ENCODE measurements at regions not wholly inside any gene's neighbourhood (a gene's known extent, or its start where the extent isn't known, plus 50 kb on each side); places are given as distances from the start of the nearest gene placed in this dataset.
A peak's percentile ranks its signal among the peaks of the same experiment; 100 is the strongest.
"Not testable (repeated sequence)": the region's sequence is repeated elsewhere in the genome, so short reads cannot be mapped to it uniquely, and the experiment has no call there.

- no peak for DNase-seq (ENCODE audit: low spot score)
These were observed 466.7 kb upstream of the MYT1L start for GRCh38 chr2:2797797-2798196.

GRCh38 chr2:2796207-2796606 lies 465.1 kb upstream of the MYT1L start:
- DNase-seq (ENCODE audit: low spot score), result no peak

- no peak for DNase-seq (ENCODE audit: low spot score)
These were observed 464.5 kb upstream of the MYT1L start for GRCh38 chr2:2795438-2796091.

DNA sequence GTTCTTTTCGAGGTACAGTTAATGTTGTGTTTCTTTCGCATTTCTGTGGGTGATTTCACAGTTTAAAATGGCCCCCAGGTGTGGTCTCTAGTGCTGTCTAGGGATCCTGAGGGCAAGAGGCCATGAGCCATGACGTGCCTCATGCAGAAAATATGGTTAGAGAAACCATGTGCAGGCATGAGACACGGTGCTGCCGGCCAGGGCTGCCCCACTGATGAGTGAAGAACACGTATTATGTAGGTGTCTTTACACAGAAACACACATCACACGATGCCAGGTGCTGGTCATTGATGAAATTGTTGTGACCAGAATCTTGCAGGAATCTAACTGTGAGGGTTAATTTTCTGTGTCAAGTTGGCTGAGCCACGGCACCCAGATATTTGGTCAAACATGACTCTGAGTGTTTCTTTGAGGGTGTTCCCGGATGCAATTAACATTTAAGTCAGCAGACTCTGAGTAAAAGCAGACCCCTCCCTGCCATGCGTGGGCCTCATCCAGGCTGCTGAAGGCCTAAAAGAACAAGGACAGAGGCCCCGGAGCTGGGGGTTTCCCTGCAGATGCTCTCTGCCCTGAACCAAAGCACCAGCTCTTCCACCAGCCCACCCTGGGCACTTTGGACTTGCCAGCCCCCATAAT lies 463.0 kb upstream of the MYT1L start:
- no peak for DNase-seq (ENCODE audit: low spot score)

DNA sequence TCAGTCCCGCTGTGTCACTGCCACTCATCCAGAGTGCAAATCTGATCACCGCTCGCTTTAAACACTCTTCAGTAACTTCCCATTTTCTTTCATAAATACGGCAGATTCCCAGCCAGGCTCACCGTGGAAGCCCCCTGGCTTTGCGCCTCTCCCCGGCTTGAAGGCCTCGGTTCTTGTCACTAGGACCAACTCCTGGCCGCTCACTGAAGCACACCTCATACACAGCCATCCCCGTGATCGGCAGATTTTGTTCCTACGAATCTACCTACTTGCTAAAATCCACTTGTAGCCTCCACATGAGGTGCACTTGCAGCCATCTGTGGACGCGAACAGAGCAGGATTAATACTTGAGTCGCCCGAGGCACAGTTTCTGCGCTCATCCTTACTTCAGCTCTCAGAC lies 462.4 kb upstream of the MYT1L start:
- no peak for DNase-seq (ENCODE audit: low spot score)

GRCh38 chr2:2791606-2792005 lies 460.5 kb upstream of the MYT1L start:
- DNase-seq (ENCODE audit: low spot score), result no peak

DNA sequence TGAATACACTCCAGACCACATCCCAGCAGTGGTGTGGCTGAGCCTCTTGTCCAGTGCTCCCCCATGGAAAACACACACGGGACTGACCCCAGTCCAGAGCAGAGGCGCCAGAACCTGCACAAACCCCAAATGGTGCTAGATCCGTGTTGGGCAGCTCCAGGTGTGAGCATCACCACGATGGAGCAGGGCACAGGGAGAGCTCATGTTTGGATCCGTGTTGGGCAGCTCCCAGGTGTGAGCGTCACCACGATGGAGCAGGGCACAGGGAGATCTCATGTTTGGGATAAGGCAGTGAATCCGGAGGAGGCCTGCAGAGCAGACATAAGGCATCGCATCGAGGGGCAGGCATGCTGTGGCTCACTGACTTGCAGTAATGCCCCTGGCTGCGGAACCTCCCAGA lies 460.0 kb upstream of the MYT1L start:
- no peak for DNase-seq (ENCODE audit: low spot score)

DNA sequence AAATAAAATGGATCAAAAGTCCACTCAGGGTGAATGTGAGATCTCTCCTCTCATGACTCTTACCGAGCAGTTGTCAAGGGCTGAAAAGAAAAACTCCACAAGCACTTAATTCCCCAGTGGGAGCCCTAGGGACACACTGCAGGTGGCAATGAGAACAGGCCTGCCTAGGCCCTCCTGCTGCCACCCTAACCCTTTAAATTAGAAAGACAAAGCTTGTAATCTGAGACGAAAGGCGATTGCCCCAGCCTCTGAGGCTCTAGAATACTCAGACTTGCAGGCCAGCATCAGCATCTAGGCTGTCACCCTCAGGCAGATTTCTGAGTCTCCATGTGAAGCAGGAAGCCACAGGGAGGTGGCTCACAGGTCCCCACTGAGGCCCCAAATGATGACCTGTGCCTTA lies 457.0 kb upstream of the MYT1L start:
- peak; percentile 73 for DNase-seq (ENCODE audit: low spot score)

DNA sequence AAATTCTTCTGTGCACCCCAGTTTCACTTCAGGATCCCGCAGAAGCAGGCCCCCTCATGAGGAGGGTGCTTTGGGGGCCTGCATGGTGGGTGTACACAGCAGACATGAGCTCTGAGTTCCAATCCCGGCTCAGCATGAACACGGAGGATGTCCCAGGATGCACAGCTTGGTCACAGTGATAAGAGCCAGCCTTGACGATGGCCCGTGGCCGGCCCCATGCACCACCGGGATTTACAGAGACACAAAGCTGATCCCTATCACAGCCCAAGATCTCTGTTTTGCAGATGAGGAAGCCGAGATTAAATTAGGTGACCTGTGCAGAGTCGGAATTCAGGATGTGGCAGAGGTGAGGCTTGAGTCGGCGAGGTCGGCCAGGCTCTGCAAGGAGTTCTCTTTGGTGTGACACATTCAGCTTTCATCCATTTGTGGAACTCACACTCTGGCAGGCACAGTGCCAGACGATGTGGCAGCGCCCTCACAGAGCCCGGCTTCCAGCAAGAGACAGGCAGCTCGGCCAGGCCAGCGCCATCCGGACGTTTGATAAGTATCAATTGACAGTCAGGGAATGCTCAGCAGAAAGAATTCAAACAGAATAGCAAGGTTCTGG lies 456.3 kb upstream of the MYT1L start:
- DNase-seq (ENCODE audit: low spot score), result no peak

GRCh38 chr2:2782007-2782406 lies 450.9 kb upstream of the MYT1L start:
- DNase-seq (ENCODE audit: low spot score), result no peak

DNA sequence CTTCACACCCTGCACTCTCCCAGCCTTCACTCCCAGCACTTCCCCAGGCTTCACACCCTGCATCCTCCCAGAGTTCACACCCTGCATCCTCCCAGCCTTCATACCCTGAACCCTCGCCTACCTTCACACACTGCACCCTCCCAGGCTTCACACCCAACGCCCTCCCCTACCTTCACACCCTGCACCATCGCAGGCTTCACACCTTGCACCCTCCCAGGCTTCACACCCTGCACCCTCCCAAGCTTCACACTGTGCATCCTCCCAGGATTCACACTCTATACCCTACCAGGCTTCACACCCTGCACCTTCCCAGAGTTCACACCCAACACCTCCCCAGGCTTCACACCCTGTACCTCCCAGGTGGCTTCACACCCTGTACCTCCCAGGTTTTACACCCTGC lies 448.7 kb upstream of the MYT1L start:
- no peak for DNase-seq (ENCODE audit: low spot score)

- no peak for DNase-seq (ENCODE audit: low spot score)
These were observed 446.8 kb upstream of the MYT1L start for GRCh38 chr2:2777876-2778275.

- DNase-seq (ENCODE audit: low spot score), result no peak
These were observed 446.1 kb upstream of the MYT1L start for GRCh38 chr2:2777213-2777612.

GRCh38 chr2:2775018-2775417 lies 443.9 kb upstream of the MYT1L start:
- no peak for DNase-seq (ENCODE audit: low spot score)

GRCh38 chr2:2773692-2774091 lies 442.6 kb upstream of the MYT1L start:
- no peak for DNase-seq (ENCODE audit: low spot score)

GRCh38 chr2:2773080-2773479 lies 442.0 kb upstream of the MYT1L start:
- DNase-seq (ENCODE audit: low spot score), result not testable (repeated sequence)

GRCh38 chr2:2771721-2772411 lies 440.8 kb upstream of the MYT1L start:
- no peak for DNase-seq (ENCODE audit: low spot score)

GRCh38 chr2:2769481-2770431 lies 438.7 kb upstream of the MYT1L start:
- no peak for DNase-seq (ENCODE audit: low spot score)

GRCh38 chr2:2768476-2768875 lies 437.4 kb upstream of the MYT1L start:
- no peak for DNase-seq (ENCODE audit: low spot score)

- DNase-seq (ENCODE audit: low spot score), result no peak
These were observed 436.8 kb upstream of the MYT1L start for GRCh38 chr2:2767837-2768236.

DNA sequence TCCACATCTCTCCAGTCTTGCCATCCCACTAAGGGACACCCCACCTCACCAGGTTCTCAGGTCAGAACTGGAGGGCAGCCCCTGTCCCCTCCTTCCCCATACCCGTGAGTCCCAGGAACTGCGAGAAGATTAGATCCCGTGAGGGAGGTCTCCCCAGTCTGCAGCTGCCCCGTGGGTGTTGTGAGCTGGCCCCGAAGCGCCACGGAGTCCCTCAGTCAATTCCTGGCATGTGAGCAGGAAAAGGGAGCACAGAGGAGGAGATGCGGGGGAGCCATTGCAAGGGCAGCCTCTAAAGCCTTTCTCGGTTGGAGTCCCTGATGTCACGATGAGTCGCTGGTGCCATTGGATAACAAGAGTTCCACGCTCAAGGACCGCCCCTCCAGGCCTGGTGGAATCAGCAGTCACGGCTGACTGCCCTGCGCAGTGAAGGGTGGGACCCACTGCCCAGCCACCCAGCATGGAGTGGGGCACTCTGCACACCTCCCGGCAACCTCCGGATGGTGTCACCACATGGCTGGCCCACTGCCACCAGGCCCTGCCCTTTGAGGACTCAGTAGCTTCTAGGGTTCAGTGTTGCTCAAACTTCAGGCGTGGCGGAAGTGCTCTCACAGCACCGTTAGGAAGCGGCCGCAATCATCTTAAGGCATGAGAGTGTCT lies 434.9 kb upstream of the MYT1L start:
- DNase-seq (ENCODE audit: low spot score), result no peak

Data from iPS-NIHi11 (cell line).